ENCODE measurements at regions not wholly inside any gene's neighbourhood (a gene's known extent, or its start where the extent isn't known, plus 50 kb on each side); places are given as distances from the start of the nearest gene placed in this dataset.

DNA sequence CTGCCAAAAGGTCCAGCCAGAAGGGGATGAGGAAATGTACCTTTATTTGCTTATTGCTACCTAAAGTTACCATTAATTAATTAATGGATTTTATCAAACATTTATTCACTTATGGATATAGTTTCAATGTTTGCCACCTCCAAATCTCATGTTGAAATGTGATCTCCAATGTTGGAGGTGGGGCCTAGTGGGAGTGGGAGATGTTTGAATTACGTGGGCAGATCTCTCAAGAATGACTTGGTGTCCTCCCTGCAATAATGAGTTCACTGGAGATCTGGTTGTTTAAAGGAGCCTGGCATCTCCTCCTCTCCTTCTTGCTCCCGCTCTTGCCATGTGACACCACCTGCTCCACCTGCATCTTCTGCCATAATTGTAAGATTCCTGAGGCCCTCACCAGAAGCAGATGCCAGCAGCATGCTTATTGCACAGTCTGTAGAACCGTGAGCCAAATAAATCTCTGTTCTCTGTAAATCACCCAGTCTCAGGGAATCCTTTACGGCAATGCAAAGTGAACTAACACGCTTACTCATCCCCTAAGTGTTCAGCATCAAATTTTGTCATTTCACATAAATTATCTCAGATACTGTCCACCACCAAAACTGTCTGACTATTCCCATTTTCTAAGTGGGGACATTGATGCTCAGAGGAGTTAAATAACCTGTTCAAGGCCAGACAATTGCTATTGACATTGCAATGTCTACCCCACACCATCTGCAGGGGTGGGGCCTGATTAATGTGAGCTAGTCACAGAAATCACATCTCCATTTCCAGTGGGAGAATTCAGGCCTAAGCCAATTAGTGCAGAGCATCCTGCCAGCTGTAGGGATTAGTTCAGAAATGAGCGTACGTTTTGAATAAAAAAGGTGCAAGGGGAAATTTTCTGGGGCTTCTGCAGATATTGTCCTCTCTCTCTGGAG lies 51.6 kb upstream of the SYN3 start:
- TF ChIP-seq POLR2AphosphoS5 (IDR thresholded peaks at IDR 0.05) (no peak), EZH2 (IDR thresholded peaks at IDR 0.05; ENCODE audit: borderline replicate concordance, insufficient read depth, low read length, poor library complexity, severe bottlenecking) (no peak), EP300 (conservative IDR thresholded peaks at IDR 0.05; ENCODE audit: poor library complexity, severe bottlenecking) (no peak), MXI1 (conservative IDR thresholded peaks at IDR 0.05; ENCODE audit: poor library complexity, severe bottlenecking) (no peak), TAF1 (IDR thresholded peaks at IDR 0.05; ENCODE audit: low read depth) (no peak), RAD21 (conservative IDR thresholded peaks at IDR 0.05) (no peak), SMC3 (conservative IDR thresholded peaks at IDR 0.05; ENCODE audit: poor library complexity) (no peak)
- TF ChIP-seq, protein P1, sequence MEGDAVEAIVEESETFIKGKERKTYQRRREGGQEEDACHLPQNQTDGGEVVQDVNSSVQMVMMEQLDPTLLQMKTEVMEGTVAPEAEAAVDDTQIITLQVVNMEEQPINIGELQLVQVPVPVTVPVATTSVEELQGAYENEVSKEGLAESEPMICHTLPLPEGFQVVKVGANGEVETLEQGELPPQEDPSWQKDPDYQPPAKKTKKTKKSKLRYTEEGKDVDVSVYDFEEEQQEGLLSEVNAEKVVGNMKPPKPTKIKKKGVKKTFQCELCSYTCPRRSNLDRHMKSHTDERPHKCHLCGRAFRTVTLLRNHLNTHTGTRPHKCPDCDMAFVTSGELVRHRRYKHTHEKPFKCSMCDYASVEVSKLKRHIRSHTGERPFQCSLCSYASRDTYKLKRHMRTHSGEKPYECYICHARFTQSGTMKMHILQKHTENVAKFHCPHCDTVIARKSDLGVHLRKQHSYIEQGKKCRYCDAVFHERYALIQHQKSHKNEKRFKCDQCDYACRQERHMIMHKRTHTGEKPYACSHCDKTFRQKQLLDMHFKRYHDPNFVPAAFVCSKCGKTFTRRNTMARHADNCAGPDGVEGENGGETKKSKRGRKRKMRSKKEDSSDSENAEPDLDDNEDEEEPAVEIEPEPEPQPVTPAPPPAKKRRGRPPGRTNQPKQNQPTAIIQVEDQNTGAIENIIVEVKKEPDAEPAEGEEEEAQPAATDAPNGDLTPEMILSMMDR (IDR thresholded peaks at IDR 0.05; ENCODE audit: poor library complexity, severe bottlenecking) = no peak
- TF ChIP-seq, protein P2, sequence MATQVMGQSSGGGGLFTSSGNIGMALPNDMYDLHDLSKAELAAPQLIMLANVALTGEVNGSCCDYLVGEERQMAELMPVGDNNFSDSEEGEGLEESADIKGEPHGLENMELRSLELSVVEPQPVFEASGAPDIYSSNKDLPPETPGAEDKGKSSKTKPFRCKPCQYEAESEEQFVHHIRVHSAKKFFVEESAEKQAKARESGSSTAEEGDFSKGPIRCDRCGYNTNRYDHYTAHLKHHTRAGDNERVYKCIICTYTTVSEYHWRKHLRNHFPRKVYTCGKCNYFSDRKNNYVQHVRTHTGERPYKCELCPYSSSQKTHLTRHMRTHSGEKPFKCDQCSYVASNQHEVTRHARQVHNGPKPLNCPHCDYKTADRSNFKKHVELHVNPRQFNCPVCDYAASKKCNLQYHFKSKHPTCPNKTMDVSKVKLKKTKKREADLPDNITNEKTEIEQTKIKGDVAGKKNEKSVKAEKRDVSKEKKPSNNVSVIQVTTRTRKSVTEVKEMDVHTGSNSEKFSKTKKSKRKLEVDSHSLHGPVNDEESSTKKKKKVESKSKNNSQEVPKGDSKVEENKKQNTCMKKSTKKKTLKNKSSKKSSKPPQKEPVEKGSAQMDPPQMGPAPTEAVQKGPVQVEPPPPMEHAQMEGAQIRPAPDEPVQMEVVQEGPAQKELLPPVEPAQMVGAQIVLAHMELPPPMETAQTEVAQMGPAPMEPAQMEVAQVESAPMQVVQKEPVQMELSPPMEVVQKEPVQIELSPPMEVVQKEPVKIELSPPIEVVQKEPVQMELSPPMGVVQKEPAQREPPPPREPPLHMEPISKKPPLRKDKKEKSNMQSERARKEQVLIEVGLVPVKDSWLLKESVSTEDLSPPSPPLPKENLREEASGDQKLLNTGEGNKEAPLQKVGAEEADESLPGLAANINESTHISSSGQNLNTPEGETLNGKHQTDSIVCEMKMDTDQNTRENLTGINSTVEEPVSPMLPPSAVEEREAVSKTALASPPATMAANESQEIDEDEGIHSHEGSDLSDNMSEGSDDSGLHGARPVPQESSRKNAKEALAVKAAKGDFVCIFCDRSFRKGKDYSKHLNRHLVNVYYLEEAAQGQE (IDR thresholded peaks at IDR 0.05; ENCODE audit: borderline replicate concordance) = no peak
